H1 (cell line): ENCODE measurements at regions not wholly inside any gene's neighbourhood (a gene's known extent, or its start where the extent isn't known, plus 50 kb on each side); places are given as distances from the start of the nearest gene placed in this dataset.

ENCODE experiments used
- CTCF ChIA-PET: fragments of 300-600 bp; sonication (Branson Sonifier 250); formaldehyde crosslinking; loops from one replicate; lab custom pipeline; 2021; ENCODE audit not compliant: partially characterized antibody; lab: Charles Lee
- POLR2A ChIA-PET: fragments of 300-600 bp; sonication (Branson Sonifier 250); formaldehyde crosslinking; loops from one replicate; lab custom pipeline; 2021; ENCODE audit warnings: inconsistent platforms; ENCODE audit not compliant: partially characterized antibody; lab: Charles Lee
- DNase-seq, 2 experiments: peaks; one replicate each; pipeline versions ENCODE4 v3.0.0 to v3.0.0-alpha.2; 2010 to 2022; ENCODE audit warnings: low spot score in 2 of 2, low read depth in 1 of 2, mixed read lengths in 1 of 2
- FAIRE-seq: peaks from 2 replicates; lab custom pipeline; 2011; peaks lifted over from hg19 to GRCh38; lab: Jason Lieb, UNC
- H2AFZ ChIP-seq: 2 replicates; pipeline ENCODE4 v1.8.1; 2012; ENCODE audit warnings: low read length, inconsistent platforms
- H2AK5ac ChIP-seq: 2 replicates; pipeline ENCODE4 v1.6.1; 2013; ENCODE audit warnings: low read depth, low read length
- H2BK120ac ChIP-seq: replicated peaks from 2 replicates; pipeline ENCODE3; 2013; ENCODE audit warnings: low read depth, low read length, inconsistent platforms
- H2BK12ac ChIP-seq: 2 replicates; pipeline ENCODE4 v1.6.1; 2013; ENCODE audit warnings: low read depth, low read length
- H2BK15ac ChIP-seq: 2 replicates; pipeline ENCODE4 v1.6.1; 2013; ENCODE audit warnings: low read length
- H2BK20ac ChIP-seq: 2 replicates; pipeline ENCODE4 v1.6.1; 2013; ENCODE audit warnings: low read length
- H2BK5ac ChIP-seq: 2 replicates; pipeline ENCODE4 v1.6.1; 2013; ENCODE audit warnings: low read depth, low read length
- H3K14ac ChIP-seq: 2 replicates; pipeline ENCODE4 v1.6.1; 2013; ENCODE audit warnings: inconsistent platforms; ENCODE audit not compliant: insufficient read length
- H3K18ac ChIP-seq: 2 replicates; pipeline ENCODE4 v1.6.1; 2013; ENCODE audit warnings: low read length; ENCODE audit errors: extremely low read depth
- H3K23ac ChIP-seq: 2 replicates; pipeline ENCODE4 v1.6.1; 2013; ENCODE audit warnings: inconsistent platforms; ENCODE audit not compliant: insufficient read length
- H3K23me2 ChIP-seq: 2 replicates; pipeline ENCODE4 v1.6.1; 2013; ENCODE audit warnings: low read depth, low read length
- H3K27ac ChIP-seq: 2 replicates; pipeline ENCODE4 v1.6.1; 2011; ENCODE audit warnings: low read depth, low read length, inconsistent platforms
- H3K27me3 ChIP-seq, 4 experiments: replicated peaks in 1 of 4; 1 replicate in 1 of 4; 2 replicates in 3 of 4; pipeline versions ENCODE4 v1.6.1 to v1.8.1; 2011 to 2013; ENCODE audit warnings: low read length in 3 of 4, mild to moderate bottlenecking in 3 of 4, inconsistent platforms in 2 of 4, mixed read lengths in 2 of 4, moderate library complexity in 1 of 4; ENCODE audit not compliant: control insufficient read depth in 3 of 4, insufficient read depth in 3 of 4; ENCODE audit errors: extremely low read depth in 1 of 4
- H3K36me3 ChIP-seq, 4 experiments: 2 replicates each; pipeline versions ENCODE4 v1.6.1 to v1.8.1; 2011 to 2013; ENCODE audit warnings: mild to moderate bottlenecking in 4 of 4, low read length in 3 of 4, moderate library complexity in 2 of 4, control low read depth in 1 of 4, inconsistent platforms in 1 of 4; ENCODE audit not compliant: insufficient read depth in 4 of 4, control insufficient read depth in 2 of 4
- H3K4ac ChIP-seq: replicated peaks from 2 replicates; pipeline ENCODE3; 2013; ENCODE audit warnings: low read length, low read depth, mixed read lengths, inconsistent platforms; ENCODE audit not compliant: insufficient read length
- H3K4me1 ChIP-seq, 4 experiments: replicated peaks in 1 of 4; 1 replicate in 1 of 4; 2 replicates in 3 of 4; pipeline versions ENCODE4 v1.6.1 to v1.8.1; 2011 to 2013; ENCODE audit warnings: low read length in 3 of 4, inconsistent platforms in 2 of 4, mixed read lengths in 1 of 4; ENCODE audit not compliant: insufficient read depth in 4 of 4, control insufficient read depth in 3 of 4
- H3K4me2 ChIP-seq, 2 experiments: 2 replicates each; pipeline versions ENCODE4 v1.6.1 to v1.8.1; 2011 to 2013; ENCODE audit warnings: low read depth in 2 of 2, low read length in 2 of 2, control low read depth in 1 of 2, inconsistent platforms in 1 of 2, mild to moderate bottlenecking in 1 of 2; ENCODE audit not compliant: insufficient read depth in 1 of 2
- H3K4me3 ChIP-seq, 4 experiments: fragments of 200-600, 300-600 bp in 1 of 4; sonication (generic), shearing (Covaris generic), sonication (Bioruptor Twin) in 1 of 4; 2 replicates each; pipeline versions ENCODE4 v1.5.1 to v1.8.1; 2011 to 2016; ENCODE audit warnings: low read length in 4 of 4, low read depth in 3 of 4, control low read depth in 2 of 4, inconsistent platforms in 2 of 4, mild to moderate bottlenecking in 2 of 4, mixed read lengths in 1 of 4, moderate library complexity in 1 of 4; ENCODE audit not compliant: insufficient read depth in 2 of 4; ENCODE audit errors: extremely low read depth in 1 of 4
- H3K56ac ChIP-seq: replicated peaks from 2 replicates; pipeline ENCODE3; 2013; ENCODE audit warnings: low read depth, mild to moderate bottlenecking, mixed read lengths, low read length, inconsistent platforms; ENCODE audit not compliant: insufficient read length
- H3K79me1 ChIP-seq: 2 replicates; pipeline ENCODE4 v1.6.1; 2013; ENCODE audit warnings: low read depth, low read length, control low read depth
- H3K79me2 ChIP-seq, 2 experiments: 2 replicates each; pipeline versions ENCODE4 v1.6.1 to v1.8.1; 2012 to 2013; ENCODE audit warnings: low read length in 2 of 2, mild to moderate bottlenecking in 2 of 2, inconsistent platforms in 1 of 2; ENCODE audit not compliant: insufficient read depth in 2 of 2, control insufficient read depth in 1 of 2
- H3K9ac ChIP-seq, 4 experiments: replicated peaks in 1 of 4; 1 replicate in 1 of 4; 2 replicates in 3 of 4; pipeline versions ENCODE4 v1.6.1 to v1.8.1; 2011 to 2013; ENCODE audit warnings: low read depth in 3 of 4, low read length in 3 of 4, control low read depth in 2 of 4, mild to moderate bottlenecking in 2 of 4, moderate library complexity in 2 of 4, inconsistent platforms in 1 of 4; ENCODE audit errors: extremely low read depth in 1 of 4
- H3K9me3 ChIP-seq, 2 experiments: 2 replicates each; pipeline versions ENCODE4 v1.6.1 to v1.8.1; 2012 to 2013; ENCODE audit warnings: mild to moderate bottlenecking in 2 of 2, moderate library complexity in 2 of 2, control low read depth in 1 of 2, inconsistent platforms in 1 of 2, low read depth in 1 of 2, low read length in 1 of 2, mixed read lengths in 1 of 2; ENCODE audit not compliant: insufficient read depth in 2 of 2
- H4K20me1 ChIP-seq, 2 experiments: replicated peaks in 1 of 2; 2 replicates each; pipeline versions ENCODE3 to v1.8.1; 2011 to 2013; ENCODE audit warnings: inconsistent platforms in 2 of 2, low read length in 2 of 2, mild to moderate bottlenecking in 1 of 2; ENCODE audit not compliant: insufficient read depth in 2 of 2, control insufficient read depth in 1 of 2
- H4K5ac ChIP-seq: 2 replicates; pipeline ENCODE4 v1.6.1; 2013; ENCODE audit warnings: low read length, low read depth, mixed read lengths, inconsistent platforms; ENCODE audit not compliant: insufficient read length
- H4K8ac ChIP-seq: 2 replicates; pipeline ENCODE4 v1.8.0; 2013; ENCODE audit warnings: mild to moderate bottlenecking, moderate library complexity, low read length, inconsistent platforms; ENCODE audit not compliant: insufficient read depth; ENCODE audit errors: extremely low read depth
- H4K91ac ChIP-seq: replicated peaks from 2 replicates; pipeline ENCODE3; 2013; ENCODE audit warnings: low read length, mixed read lengths, inconsistent platforms; ENCODE audit not compliant: insufficient read length
- BACH1 ChIP-seq: IDR thresholded peaks from 2 replicates; pipeline ENCODE4 v1.6.1; 2012; ENCODE audit warnings: low read length, improper control_type of control experiment
- WGBS, 2 experiments: shearing (Covaris generic) in 1 of 2; methylation state at CpG; one replicate each; pipeline versions ENCODE4 v1.1.6 to v1.1.7; 2013 to 2015; ENCODE audit warnings: low lambda C conversion rate in 2 of 2, mixed read lengths in 2 of 2, inconsistent platforms in 1 of 2, low coverage in 1 of 2, missing lambda C conversion rate in 1 of 2; ENCODE audit not compliant: insufficient replicate concordance in 2 of 2, insufficient coverage in 1 of 2, insufficient read length in 1 of 2; ENCODE audit errors: extremely low coverage in 1 of 2, missing lambda C conversion rate in 1 of 2; 5-methylcytosine and 5-hydroxymethylcytosine counted together

GRCh38 chr17:72297326-72298115 lies 176.7 kb downstream of the SOX9 start:
- no peak for FAIRE-seq
- no peak overlapping the region for H3K27ac ChIP-seq

More at GRCh38 chr17:72297326-72298115, 176.7 kb downstream of the SOX9 start:
- Histone ChIP-seq H3K79me1 (no peaks in the 10 kb centered on the region), H4K8ac (no peak overlapping the region), H2BK120ac (no peak overlapping the region), H3K9ac (no peak overlapping the region), H2BK5ac (no peak overlapping the region), H3K14ac (no peak overlapping the region), H3K4me3 (no peak overlapping the region), H3K18ac (no peak overlapping the region), H4K20me1 (no peaks in the 10 kb centered on the region), H3K23ac (no peak overlapping the region), H4K91ac (no peak overlapping the region), H2BK12ac (no peak overlapping the region), H2AK5ac (no peak overlapping the region), H3K9me3 (no peaks in the 10 kb centered on the region), H3K4me2 (no peak overlapping the region), H3K56ac (no peak overlapping the region), H3K4me1 (no peaks in the 10 kb centered on the region), H3K36me3 (no peaks in the 10 kb centered on the region), H3K4ac (no peak overlapping the region), H2BK20ac (no peak overlapping the region), H4K5ac (no peak overlapping the region), H3K23me2 (no peaks in the 10 kb centered on the region), H3K79me2 (no peaks in the 10 kb centered on the region), H2AFZ (no peak overlapping the region), H3K27me3 (no peaks in the 10 kb centered on the region), H2BK15ac (no peak overlapping the region)
- ChIA-PET CTCF (interaction anchor here (1.0 to 1.1 kb wide), 2 partner anchors 12 to 133 kb away, joined by 3 to 5 read pairs; no protein-coding TSS in a partner anchor), POLR2A (no interaction called here)
- no peak for TF ChIP-seq BACH1
- 89% methylated on average over 9 of the region's 9 CpGs; no CpG with 5 or more reads in 1 of the 2 experiments for WGBS, 2 experiments
- no peak for DNase-seq
